AG10803 (cell line): ENCODE measurements at regions not wholly inside any gene's neighbourhood (a gene's known extent, or its start where the extent isn't known, plus 50 kb on each side); places are given as distances from the start of the nearest gene placed in this dataset.

Experiments used
- DNase-seq: peaks from one replicate; pipeline ENCODE4 v3.0.0; 2010; ENCODE audit warnings: low read depth
- H3K4me3 ChIP-seq: 2 replicates; pipeline ENCODE4 v1.5.1; 2011; ENCODE audit warnings: mild to moderate bottlenecking, low read length, control low read depth
- CTCF ChIP-seq: conservative IDR thresholded peaks from 2 replicates; pipeline ENCODE4 v1.5.1; 2011; ENCODE audit warnings: mild to moderate bottlenecking, low read length, control low read depth, inconsistent platforms

GRCh38 chr3:117011687-117012250 is 302.2 kb downstream of the TUSC7 start:
- TF ChIP-seq CTCF = no peak
- no peak for DNase-seq
- H3K4me3 ChIP-seq = no peak overlapping the region

- DNase-seq = no peak
- no peak for TF ChIP-seq CTCF
- H3K4me3 ChIP-seq = no peak overlapping the region
Observed at GRCh38 chr3:117016378-117016777, 306.8 kb downstream of the TUSC7 start.

GRCh38 chr3:117017135-117017894 is 307.7 kb downstream of the TUSC7 start:
- no peak for TF ChIP-seq CTCF
- no peak for DNase-seq
- H3K4me3 ChIP-seq = no peak overlapping the region

GRCh38 chr3:117018655-117019054 is 309.1 kb downstream of the TUSC7 start:
- TF ChIP-seq CTCF = no peak
- no peak overlapping the region for H3K4me3 ChIP-seq
- DNase-seq = no peak

- peak; percentile 93 for TF ChIP-seq CTCF
- DNase-seq = peak; percentile 59
- no peak overlapping the region for H3K4me3 ChIP-seq
Observed at GRCh38 chr3:117019082-117019713, 309.6 kb downstream of the TUSC7 start.

GRCh38 chr3:117026401-117026800 is 316.8 kb downstream of the TUSC7 start:
- no peak for TF ChIP-seq CTCF
- no peak overlapping the region for H3K4me3 ChIP-seq
- no peak for DNase-seq

- no peak for TF ChIP-seq CTCF
- H3K4me3 ChIP-seq = no peak overlapping the region
- peak; percentile 4 for DNase-seq
Observed at GRCh38 chr3:117035745-117036144, 326.2 kb downstream of the TUSC7 start.
